GM21515 (cell line): ENCODE measurements at regions not wholly inside any gene's neighbourhood (a gene's known extent, or its start where the extent isn't known, plus 50 kb on each side); places are given as distances from the start of the nearest gene placed in this dataset.

Source experiments
- ATAC-seq: cut with Tn5 transposase; IDR thresholded peaks from one replicate; pipeline ENCODE4 v1.9.1; 2021; ENCODE audit not compliant: unreplicated experiment

DNA sequence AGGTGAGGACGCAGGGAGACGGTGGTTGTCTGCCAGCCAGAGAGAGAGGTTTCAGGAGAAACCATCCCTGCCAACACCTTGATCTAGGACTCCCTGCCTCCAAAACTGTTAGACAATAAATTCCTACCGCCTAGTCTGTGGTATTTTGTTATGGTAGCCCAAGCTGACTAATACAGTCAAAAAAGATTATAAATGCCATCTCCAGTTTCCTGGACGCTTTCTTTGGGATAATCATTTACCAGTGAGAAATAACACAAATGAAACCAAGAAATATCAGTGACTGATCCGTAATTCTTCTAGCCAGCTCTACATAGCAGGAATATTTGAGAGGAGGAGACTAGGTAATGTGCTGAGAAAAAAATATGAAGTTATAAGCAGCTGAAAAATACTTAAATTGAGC, 707.8 kb upstream of the LMCD1 start:
- no peak for ATAC-seq

DNA sequence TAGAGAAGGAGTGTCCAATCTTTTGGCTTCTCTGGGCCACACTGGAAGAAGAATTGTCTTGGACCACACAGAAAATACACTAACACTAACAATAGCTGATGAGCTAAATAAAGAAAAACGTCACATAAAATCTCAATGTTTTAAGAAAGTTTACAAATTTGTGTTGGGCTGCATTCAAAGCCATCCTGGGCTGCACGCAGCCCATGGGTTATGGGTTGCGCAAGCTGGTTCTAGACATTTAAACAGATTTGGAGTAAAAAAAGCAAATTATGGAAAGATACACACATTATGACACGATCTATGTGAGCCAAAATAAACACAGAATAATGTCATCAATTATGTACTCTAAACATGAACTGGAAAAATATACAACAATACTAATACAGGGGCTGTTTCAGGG, 703.3 kb upstream of the LMCD1 start:
- no peak for ATAC-seq

GRCh38 chr3:7800006-7800780, 701.4 kb upstream of the LMCD1 start:
- ATAC-seq = no peak

GRCh38 chr3:7812490-7812889, 689.1 kb upstream of the LMCD1 start:
- no peak for ATAC-seq

DNA sequence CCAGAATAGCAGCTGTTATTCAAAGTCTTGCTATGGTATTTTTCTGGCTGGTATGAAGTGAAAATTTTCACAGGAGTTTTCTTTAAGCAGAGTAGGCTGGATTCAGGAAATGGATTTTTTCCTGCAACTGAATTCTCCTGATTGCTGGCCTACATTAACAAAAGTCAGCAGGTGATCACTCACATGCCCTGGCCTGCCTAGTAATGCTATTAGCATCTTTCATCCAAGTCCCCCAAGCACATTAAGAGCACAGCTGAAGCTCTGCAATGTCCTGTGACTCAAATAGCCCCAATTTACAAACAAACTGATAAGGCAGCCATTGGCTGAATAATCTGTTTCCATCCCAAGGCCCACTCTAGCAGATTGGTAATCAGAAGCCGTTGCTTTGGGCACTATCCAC, 688.3 kb upstream of the LMCD1 start:
- ATAC-seq = no peak

DNA sequence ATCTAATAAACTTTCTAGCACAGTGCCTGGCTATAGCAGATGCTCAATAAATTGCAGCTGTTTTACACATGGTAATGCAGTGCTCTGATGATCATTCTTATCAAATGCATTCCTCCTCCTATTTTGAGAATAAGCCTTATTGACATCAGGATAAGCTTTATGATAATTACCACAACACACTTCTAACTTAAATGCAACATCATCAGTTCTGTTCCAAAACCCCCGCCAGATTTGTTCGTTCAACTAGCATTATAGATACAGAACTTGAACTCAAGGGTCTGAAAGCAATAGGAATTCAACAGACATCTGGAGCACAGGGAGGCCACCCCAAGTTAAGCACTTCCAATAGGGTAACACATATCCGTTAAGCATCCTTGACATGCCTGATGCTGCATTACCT, 684.4 kb upstream of the LMCD1 start:
- no peak for ATAC-seq

DNA sequence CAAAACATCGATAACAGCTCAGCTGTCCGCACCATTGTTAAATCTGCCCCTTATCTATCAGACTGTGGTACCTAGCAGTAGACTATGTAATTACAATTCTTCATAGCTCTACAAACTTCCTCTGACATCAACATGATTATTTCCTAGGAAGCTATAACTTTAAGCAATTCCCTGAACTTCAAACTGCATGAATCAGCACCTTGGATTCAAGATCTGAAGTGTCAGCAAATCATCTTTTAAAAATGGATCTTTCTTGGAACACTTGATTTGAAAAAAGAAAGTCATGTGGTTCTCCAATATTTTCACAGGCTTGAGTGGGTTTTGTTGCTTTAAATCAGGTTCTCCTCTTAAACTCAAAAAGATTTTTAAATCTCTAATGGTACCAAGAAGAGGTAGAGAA, 680.7 kb upstream of the LMCD1 start:
- no peak for ATAC-seq

DNA sequence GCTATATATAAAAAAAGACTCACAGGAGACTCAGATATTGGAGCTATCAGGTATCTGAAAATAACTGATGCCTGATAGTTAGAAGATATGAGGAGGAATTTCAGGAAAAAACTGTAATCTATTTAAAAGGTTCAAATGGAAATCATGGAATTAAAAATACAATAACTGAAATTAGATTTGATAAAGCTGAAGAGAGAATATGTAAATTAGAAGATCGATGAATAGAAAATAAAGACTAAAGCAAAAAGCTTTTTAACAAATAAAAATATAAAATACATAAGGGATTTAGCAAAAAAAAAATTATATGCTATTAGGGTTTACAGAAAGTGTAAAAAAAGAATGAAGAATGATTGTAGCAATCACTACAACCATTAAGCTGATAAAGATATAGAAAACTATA, 679.8 kb upstream of the LMCD1 start:
- ATAC-seq = no peak

GRCh38 chr3:7841451-7841850, 660.2 kb upstream of the LMCD1 start:
- no peak for ATAC-seq

DNA sequence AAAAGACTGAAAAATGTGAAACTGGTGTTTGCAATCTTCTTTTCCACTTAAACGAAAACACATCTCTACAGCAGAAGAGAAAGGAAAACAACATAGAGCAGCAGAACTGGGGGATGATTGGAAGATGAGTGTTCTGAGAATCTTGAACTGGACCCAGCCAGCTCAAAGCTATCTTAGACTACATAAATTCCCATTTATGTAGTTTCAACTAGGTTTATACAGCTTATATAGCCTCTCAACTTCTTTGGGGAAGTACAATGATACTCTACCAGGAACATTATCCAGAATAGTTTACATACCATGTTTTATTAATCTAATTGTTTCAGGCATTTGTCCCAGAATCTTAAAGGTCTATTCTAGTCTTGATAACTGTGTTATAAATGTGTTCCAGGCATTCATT, 658.2 kb upstream of the LMCD1 start:
- no peak for ATAC-seq

DNA sequence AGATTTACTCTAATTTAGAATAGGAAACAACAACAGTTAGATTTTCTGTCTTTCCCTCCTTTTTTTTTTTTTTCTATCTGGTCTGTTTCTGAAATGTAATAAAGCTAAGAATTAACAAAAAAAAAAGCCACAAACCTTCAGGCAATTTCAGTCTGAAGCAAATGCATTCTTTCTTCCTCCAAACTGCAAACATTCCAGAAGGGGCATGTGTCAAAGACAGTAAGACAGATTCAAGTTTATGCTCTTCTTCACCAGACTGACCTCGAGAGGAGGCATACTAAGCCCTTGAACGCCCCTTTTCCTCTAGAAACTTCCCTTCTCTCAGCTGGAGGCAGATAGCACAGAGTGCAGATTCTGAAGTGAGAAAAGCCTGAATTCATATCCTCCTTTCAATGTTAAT, 654.6 kb upstream of the LMCD1 start:
- ATAC-seq = no peak

GRCh38 chr3:7847521-7847920, 654.1 kb upstream of the LMCD1 start:
- no peak for ATAC-seq

DNA sequence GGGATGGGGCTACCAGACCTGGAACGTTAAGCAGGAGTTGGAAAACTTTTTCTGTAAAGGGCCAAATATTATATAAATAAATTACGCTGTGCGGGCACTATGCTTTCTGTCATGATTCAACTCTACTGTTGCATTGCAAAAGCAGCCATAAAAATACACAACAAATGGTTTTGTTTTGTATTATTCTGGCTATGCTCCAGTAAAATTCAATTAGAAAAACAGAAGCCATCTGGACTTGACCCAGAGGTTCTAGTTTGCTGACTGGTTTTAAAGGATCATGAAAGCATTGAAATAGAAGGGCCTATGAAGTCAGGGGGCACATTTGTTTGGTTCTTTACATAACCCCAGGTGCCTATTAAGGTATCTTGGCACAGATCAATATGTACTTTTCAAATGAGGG, 647.4 kb upstream of the LMCD1 start:
- ATAC-seq = no peak

DNA sequence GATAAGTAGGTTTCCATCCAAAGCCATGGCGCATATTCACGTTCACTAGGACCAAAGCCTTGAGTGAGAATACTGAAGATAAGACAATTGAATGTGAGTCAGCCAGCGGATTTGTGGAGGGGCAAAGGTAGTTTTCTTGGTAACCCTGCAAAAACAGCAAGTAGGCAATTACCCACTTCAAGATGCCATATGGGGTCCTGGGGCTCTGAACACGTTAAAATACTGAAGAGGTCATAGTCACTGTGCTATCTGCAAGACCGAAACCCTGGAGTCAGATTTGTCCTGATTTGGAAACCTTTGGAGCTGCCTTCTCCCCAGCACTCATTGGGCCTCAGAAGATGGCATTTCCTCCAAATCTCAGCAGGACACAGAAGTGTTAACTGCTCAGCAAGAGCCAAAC, 646.9 kb upstream of the LMCD1 start:
- no peak for ATAC-seq

- no peak for ATAC-seq
Observed at GRCh38 chr3:7865611-7866010, 636.0 kb upstream of the LMCD1 start.

DNA sequence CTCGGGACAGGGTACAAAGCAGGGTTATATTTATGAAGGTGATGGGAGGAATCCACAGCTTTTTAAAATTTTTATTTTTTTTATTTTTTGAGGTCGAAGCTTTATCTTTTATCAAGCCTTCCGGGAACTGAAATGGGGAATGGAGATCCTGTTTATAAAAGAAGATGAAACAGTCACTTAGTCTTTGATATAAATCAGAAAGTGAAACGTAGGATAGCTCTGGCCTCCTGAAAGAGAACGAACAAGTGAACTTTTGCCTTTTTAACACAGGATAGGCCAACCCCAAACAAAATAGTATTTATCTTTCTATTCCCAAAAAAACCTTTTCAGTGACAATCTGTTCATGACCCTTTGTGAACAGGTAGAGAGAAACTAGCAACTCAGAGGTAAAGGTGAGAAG, 634.0 kb upstream of the LMCD1 start:
- no peak for ATAC-seq

- no peak for ATAC-seq
Observed at GRCh38 chr3:7871003-7871560, 630.5 kb upstream of the LMCD1 start.

GRCh38 chr3:7874116-7874515, 627.5 kb upstream of the LMCD1 start:
- ATAC-seq = no peak

DNA sequence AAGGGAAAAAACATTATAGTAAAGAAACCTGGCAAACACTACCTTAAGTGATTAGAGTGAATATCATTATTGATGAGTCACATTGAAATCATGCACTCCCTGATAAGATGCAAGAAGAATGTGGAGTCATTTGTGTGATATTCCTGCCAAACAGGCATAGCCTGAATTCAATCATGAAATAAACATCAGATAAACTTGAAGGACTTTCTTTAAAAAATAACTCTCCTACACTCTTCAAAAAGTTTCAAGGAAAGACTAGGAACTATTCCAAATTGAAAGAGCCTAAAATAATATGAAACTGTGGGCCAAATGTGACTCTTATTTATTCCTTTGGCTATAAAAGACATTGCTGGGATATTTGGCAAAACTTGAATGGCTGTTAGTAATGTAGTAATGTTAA, 625.7 kb upstream of the LMCD1 start:
- ATAC-seq = no peak

DNA sequence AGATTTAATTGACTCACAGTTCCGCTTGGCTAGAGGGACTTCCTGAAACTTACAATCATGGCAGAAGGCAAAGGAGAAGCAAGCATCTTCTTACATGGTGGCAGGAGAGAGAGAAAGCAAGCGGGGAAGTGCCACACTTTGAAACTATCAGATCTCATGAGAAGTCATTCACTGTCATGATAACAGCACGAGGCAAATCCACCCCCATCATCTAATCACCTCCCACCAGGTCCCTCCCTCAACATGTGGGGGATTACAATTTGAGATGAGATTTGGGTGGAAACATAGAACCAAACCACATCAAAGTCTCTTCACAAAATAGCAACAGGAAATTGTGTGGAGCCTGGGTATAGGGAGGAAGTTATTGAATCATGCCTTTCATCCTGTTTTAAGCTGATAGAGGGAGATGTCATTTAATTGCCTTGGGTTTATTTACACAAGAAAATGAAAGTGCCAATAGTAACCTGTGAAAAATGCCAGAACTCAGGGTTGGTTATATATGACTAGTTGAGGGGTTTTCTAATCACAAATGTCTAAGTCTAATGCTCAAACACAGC, 624.8 kb upstream of the LMCD1 start:
- ATAC-seq = no peak

- no peak for ATAC-seq
Observed at GRCh38 chr3:7877312-7877711, 624.3 kb upstream of the LMCD1 start.

- ATAC-seq = no peak
Observed at GRCh38 chr3:7879572-7879971, 622.1 kb upstream of the LMCD1 start.

DNA sequence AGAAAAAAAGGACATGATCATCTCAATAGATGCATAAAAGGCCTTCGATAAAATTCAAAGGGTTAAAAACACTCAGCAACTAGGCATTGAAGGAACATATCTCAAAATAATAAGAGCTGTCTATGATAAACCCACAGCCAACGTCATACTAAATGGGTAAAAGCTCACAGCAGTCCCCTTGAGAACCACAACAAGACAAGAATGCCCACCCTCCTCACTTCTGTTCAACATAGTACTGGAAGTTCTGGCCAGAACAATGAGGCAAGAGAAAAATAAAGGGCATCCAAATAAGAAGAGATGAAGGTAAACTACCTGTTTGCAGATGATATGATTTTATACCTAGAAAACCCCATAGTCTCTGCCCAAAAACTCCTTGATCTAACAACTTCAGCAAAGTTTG, 619.7 kb upstream of the LMCD1 start:
- no peak for ATAC-seq
